ACHN (cell line): ENCODE measurements at regions not wholly inside any gene's neighbourhood (a gene's known extent, or its start where the extent isn't known, plus 50 kb on each side); places are given as distances from the start of the nearest gene placed in this dataset.
"Not testable (repeated sequence)": the region's sequence is repeated elsewhere in the genome, so short reads cannot be mapped to it uniquely, and the experiment has no call there.

ENCODE experiments used
- DNase-seq: peaks from one replicate; pipeline ENCODE4 v3.0.0-alpha.2; 2015
- in situ Hi-C: cut with HindIII; loops from 2 replicates; pipeline ENCODE4 v1.10.0; 2017; ENCODE audit warnings: low sequenced_read_pairs, low pct_ligation_motif_present, low pct_unique_long_range_greater_than_20kb

DNA sequence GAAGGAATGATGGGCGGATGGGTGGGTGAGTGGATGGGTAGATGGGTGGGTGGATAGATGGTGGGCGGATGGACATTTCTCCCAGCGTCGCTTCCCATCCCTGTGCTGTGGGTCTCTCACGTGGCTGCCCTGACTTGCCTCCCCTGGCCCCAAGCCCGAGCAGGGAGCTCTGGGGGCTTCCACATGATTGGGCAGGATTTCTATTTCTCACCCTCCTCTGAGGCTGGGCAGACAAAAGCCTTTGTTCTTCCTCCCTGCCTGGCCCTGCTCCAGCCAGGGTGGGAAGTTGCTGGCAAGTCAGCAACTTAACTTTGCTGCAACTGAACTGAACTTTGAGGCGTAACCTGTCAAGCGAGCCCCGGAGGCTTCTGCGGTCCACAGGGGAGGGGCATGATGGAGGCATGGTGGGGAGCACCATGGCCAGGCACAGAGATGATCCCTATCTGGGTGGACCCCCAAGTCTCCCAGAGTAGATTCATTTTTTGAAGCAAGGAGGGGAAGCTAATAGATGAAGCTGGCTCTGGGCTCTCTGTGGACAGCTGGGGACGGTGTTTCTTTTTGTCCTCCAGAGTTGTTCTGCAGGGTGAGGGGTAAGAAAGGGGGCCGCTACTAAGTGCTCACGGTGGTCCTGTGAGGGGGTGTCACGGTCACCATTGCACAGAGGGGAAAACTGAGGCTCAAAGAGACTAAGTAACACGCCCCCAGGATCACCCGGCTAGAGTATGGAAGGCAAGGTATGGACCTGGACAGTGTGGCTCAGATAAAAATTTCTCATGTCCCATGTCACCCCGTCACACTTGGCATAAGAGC is 140.1 kb downstream of the CEBPB start:
- in situ Hi-C loops: no loop called here
- no peak for DNase-seq

DNA sequence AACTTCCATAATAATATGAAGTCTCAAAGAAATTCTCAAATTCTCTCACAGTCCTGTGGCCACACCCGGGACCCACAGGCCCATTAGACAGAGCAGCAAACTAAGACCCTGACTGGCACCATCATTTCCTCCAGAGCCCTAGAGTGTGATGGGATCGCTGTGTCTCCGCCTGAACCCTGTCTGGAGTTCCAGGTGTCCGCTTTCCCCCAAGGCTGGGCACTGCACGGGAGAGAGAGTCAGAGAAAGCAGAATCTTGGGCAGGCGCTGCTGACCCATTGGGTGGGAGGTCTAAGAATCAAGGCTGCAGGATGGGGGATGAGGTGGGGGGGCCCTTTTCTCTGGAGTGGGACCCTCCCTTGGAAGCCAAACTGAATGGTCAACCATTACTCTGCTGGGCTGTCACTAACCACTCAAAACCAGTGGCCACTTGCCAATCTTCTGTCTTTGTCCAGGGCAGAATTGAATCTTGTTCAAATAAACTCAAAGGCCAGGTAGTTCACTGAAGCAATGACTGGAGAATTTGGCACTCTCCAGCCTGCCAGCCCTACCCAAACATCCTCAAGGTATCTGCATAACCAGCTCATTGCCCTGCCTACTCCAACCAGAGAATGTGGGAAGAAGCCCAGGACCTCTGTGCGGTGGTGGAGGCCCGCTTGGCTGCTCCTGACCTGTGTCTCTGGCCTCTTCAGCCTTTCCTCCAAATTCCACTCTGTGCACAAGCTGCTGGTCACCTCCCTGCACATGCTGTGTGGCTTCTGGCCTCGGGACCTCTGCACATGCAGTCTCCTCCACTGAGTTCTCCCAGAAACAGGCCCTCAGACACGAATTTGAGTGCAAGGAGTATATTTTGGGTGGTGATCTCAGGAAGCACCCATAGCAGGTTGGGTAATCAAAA is 141.1 kb downstream of the CEBPB start:
- no peak for DNase-seq
- in situ Hi-C loops: no loop called here

DNA sequence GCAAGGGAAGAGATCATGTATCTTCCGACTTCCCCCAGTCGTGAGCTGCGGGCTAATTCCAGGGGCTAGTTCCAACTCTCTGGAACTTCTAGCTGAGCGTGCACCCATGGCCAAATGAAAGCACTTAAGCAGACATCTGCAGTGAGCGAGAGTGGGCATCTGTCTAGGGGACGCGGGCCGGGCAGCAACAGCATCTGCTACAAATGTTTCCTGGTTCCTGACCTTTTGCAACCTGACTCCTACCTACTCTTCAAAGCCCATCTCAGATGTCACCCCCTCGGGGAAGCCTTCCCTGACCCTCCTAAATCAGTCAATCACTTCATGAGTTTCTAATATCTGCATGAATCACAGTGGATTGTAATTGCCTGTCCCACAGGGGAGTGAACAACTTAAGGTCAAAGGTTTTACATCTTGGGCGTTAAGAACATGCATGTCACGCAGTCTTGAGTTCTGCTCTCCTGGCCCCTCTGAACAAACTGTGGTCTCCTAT is 141.9 kb downstream of the CEBPB start:
- in situ Hi-C loops: no loop called here
- no peak for DNase-seq

DNA sequence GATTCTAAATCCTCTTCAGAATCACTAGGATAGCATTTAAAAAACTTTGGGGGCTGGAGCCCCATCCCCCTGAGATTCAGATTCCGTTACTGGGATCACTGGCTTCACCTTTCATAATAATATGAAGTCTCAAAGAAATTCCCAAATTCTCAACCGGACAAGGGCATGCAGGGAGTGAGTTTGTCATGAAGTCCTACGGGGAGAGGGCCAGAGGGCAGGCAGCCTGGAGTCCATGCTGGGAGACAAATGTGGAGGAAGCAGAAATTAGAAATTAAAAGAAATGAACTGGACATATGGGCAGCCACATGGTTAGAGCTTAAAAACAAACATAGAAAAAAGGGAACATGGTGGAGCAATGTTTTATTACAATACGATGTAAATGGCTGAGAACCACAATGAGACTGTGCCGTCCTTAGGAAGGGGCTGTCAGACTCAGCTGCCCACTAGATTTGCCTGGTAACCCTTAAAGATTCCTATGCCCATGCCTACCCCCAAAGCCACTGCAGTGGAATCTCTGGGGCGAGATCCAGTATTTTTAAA is 142.6 kb downstream of the CEBPB start:
- DNase-seq: no peak
- in situ Hi-C loops: no loop called here

DNA sequence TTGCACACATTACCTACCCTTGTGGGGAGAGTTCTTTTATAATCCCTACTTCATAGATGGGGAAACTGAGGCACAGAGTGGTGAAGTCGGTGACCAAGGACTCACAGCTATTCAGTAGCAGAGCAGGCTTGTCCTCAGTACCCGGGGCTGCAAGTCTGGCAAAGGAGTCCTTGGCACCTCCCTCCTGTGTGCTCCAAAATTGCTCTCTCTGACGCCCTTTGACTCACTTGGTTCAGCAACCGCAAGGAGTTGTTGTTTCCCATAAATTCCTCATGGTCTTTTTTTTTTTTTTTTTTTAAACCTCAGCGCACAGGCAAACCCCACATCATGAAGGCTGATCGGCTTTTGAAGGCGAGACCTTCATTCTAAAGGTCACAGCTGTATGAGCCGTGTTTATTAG is 143.2 kb downstream of the CEBPB start:
- no peak for DNase-seq
- in situ Hi-C loops: no loop called here

DNA sequence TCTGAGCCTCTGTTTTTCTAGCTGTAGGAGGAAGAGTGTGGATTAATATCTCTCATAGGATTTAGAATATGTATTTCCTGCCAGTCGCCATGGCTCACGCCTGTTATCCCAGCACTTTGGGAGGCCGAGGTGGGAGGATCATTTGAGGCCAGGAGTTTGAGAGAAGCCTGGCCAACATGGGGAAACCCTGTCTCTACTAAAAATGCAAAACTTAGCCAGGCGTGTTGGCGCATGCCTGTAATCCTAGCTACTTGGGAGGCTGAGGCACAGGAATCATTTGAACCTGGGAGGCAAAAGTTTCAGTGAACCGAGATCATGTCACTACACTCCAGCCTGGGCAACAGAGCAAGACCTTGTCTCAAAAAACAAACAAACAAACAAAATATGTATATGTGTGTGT is 143.9 kb downstream of the CEBPB start:
- in situ Hi-C loops, DNase-seq: not testable (repeated sequence)

DNA sequence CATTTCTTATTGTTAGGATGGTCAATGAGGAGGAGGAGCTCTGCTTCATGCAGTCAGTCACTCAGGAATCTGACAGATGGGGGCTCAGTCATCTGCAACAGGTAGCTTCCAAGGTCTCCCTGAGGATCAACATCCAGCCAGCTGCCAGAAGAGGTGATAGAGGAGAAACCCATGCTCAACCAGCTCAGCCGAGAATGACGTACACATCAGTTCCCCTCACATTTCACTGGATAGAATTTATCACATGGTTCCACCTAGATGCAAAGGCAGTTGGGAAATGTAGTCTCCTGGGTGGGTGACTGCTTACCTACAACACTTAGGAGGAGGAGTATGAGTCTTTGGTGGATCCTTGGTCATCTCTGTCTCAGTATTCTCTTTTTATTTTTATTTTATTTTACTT is 144.5 kb downstream of the CEBPB start:
- DNase-seq: no peak
- in situ Hi-C loops: no loop called here

DNA sequence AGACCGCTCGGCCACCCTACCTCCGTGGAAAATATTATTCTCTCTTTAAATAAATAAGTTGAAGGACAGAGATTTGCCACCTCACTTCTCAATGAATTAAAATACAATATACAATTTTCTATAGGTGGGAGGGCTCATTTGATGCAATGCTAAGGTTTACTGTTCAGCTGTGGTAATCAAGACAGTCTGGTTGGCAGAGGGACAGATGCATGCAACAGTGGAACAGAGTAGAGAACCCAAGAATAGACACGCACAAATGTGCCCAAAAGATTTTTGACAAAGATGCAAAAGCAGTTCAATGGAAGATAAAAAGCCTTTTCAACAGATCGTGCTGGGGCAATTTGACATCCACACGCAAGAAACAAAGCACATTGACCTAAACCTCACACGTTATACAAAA is 145.2 kb downstream of the CEBPB start:
- in situ Hi-C loops: no loop called here
- DNase-seq: no peak

DNA sequence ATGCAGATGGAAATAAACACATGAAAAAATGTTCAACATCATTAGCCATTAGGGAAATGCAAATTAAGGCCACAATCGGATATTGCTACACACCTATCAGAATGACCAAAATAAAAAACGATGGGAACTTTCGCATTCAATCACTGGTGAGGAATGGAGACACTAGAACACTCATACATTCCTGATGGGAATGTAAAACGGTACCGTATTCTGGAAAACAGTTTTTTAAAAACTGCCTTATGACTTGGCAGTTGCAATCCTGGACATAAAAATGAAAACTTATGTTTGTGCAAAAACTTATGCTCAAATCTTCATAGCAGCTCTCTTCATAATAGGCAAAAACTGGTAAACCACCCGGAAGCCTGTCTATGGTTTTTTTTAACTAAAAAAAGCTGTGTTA is 146.0 kb downstream of the CEBPB start:
- no peak for DNase-seq
- in situ Hi-C loops: no loop called here

DNA sequence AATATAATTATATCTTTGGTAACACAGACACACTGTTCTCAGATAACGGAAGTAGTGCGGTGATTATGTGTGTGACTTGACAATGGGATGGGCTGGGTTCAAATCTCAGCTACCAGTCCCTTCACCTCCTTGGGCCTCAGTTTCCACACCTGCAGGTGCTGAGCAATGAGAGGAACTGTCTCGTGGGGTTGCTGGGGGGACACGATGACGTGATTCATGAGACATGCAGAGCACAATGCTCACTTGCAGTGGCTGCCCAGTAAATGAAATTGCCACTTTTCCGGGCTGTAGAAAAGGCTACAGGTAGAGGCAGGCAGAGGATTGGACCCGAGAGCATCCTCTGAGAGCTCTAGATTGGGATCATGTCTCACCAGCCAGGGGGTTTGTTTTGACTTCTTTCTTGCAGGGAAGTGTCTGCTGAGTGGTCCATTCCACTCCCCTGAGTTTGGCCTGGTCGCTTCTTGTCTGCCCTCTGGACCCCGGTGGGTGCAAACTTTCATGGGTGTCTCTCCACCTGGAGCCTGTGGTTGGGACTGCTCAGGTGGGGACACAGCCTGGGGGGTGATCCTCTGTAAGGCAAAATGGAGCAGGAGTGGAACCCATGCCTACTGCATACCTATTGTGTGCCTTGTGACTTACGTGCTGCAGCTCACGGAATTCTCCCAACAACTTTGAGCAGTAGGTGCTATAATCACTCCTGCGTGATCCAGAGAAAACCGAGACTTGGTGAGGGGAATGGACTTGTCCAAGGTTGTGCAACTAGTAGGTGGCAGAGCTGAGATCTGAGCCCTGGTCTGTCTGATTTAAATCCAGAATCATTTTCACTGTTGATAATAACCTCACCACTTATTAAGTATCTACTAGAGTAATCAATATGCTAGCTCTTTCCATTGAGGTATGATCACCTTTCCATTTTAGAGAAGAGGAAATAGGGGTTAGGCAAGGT is 147.2 kb downstream of the CEBPB start:
- in situ Hi-C loops: no loop called here

DNA sequence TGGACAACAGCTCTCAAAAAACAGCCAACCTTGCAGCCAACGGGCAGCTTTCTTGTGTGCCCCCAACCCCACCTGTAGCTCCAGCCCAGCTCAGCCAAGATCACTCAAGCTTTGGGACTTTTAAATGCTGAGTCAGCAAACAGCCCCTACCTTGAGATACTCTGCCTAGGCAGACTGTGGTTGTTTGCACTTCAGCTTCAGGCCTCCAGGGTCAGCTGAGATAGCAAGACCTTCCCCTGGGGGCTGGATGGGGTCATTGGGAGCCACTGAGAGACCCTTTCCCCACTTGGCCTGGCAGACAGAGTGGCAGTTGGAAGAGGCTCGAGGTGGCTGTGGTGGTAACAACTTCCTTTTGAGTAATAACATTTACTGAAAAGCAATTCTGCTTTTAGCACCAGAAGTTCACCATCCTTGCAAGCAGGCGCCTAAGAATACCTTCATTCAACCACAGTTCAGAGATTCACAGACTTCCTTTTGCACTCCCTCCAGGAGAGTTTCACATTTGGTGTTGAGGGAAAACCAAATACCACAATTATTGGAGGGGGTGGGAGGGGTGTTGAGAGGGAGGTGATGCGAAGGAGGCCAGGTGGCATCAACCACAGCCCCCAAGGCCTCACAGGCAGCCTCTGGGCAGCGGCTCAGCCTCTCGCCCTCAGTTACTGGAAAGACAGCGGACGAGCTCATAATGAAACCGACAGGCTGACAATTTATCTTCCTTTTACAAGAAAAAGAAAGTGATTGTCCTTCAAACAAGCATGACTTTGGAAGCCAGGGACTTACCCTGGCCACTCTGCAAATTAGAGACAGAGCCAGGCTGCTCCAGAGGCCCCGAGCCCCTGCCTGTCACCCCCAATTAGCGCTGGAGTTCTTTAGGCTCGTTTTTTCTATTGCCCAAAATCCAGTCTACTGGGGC is 148.1 kb downstream of the CEBPB start:
- in situ Hi-C loops: no loop called here
- no peak for DNase-seq

More for the DNA sequence above, 147.2 kb downstream of the CEBPB start:
- DNase-seq: no peak

DNA sequence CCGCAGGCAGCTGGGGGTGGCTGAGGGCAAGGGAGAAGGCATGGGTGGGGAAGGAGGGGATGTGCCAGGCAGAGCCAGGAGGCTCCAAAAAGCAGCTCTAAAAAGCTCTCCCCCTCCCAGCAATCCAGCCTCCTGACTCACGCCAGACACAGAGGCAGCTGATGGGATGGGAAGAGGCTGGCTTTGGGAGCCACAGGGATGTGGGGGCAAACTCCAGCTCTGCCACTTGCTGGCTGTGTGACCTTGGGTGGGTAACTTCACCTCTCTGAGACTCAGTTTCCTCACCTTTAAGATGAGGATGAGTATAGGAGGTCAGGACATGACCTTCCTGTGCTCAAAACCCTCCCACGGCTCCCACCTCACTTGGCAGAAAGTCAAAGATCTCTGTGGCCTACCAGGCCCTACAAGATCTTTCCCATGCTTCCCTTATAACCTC is 148.9 kb downstream of the CEBPB start:
- in situ Hi-C loops: no loop called here
- no peak for DNase-seq

DNA sequence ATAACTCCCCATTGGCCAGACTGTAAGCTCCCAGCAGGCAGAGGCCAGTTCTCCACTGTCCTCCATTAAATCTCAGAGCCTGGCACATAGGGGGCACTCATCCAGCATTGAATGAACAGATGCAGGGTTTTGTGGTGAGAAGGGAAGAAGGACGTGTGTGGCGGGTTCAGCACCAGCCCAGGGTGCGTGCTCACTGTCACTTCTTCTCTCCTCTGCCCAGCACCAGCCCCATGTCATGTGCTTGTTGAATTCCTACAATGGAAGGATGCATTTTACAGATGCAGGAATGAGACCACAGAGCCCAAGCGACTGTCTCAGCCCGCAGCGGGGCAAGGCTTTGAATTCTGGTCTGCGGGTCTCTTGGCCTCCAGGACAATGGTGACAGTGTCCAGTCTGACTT is 149.9 kb downstream of the CEBPB start:
- in situ Hi-C loops: no loop called here
- no peak for DNase-seq

DNA sequence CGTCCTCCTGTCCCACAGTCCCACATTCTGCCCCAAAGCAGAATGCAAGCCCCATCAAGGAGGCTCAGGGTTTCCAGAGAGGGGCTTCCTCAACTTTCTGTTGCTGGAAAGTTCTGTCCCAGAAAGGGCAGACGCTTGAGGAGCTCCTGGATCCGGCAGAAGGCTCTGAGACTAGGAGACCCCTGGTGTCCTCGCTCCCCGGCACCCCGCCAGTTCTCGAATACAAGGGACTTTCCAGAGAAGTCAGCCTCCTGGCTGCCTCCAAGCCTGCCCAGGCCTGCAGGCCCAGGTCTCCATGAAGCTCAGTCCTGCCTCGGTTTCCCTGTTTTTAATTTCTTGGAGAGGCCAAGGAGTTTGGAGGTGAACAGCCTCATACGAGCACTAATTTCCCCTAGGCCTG is 150.4 kb downstream of the CEBPB start:
- DNase-seq: no peak
- in situ Hi-C loops: no loop called here

DNA sequence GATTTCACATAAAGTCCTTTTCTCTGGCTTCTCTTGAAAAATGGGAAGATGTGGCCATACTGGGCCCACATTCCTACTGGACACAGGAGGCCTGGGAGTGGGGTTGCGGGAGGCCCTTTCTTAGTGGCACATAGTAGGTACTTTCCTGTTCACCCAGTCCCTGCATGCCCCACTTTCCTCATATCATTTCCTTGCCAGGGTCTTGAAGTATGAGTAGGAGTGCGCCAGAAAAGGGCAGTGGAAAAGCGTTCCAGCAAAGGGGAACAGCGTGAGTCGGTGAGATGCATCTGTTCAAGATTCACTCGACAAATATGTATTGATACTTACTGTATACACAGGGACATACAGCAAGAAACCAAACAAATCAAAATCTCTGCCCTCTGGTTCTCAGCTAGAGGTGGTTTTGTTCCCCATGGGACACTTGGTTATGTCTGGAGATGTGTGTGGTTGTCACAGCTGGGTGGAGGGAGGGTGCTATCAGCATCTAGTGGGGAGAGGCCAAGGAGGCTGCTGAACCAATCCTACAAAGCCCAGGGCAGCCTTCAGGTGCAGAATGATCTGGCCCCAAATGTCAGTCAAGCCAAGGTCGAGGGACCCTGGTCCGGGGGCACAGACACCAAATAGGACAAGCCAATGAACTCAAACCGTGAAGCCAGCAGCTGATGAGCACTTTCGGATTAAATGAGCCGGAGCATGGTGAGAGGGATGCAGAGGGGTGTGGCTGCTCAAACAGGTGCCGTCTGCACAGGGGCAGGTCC is 151.4 kb downstream of the CEBPB start:
- in situ Hi-C loops: no loop called here

DNA sequence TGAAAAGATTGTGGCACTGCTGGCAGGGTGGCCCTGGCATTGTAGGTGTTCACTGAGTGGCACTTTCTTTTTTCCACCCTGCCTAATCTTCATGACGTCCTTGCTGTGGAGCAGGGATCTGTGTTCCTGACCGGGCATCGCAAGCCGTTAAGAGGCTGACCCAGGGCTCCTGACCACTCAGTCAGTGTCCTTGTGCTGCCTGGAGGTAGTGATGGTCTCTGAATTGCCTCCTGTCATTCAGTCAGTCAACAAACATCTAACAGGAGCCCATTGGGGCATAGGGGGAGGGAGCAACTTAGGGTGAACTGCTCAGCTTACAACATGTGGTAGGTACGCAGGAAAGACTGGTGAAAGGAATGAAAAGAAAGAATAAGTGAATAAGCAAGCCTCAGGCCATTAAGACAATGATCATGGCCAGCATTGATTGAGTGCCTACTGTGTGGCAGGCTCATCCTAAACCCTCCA is 152.0 kb downstream of the CEBPB start:
- no peak for DNase-seq
- in situ Hi-C loops: no loop called here

More for the DNA sequence above, 151.4 kb downstream of the CEBPB start:
- no peak for DNase-seq

DNA sequence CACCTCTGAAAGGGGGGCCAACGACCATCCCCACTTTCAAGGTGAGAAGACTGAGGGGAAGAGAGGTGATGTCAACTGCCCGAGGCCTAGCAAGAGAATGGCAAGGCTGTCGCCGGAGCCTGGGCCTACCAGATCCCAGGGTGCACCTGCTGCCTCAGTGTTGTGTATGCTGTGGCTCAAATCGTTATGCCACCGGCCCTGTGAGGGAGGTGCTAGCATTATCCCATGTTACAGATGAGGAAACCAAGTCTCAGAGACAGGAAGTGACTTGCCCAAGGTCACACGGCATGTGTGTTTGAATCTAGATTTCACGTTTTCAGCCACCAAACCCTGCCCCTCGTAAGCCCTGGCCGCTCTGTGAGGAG is 152.5 kb downstream of the CEBPB start:
- no peak for DNase-seq
- in situ Hi-C loops: no loop called here
